ENCODE measurements at regions not wholly inside any gene's neighbourhood (a gene's known extent, or its start where the extent isn't known, plus 50 kb on each side); places are given as distances from the start of the nearest gene placed in this dataset.

GRCh38 chr6:43879722-43880121 lies 109.7 kb downstream of the VEGFA start:
- no peak for DNase-seq

- DNase-seq, result no peak
Observed at GRCh38 chr6:43878823-43879495, 108.9 kb downstream of the VEGFA start.

- DNase-seq, result no peak
Observed at GRCh38 chr6:43878127-43878634, 108.2 kb downstream of the VEGFA start.

GRCh38 chr6:43877463-43878126 lies 107.6 kb downstream of the VEGFA start:
- no peak for DNase-seq

- no peak for DNase-seq
Observed at GRCh38 chr6:43877036-43877435, 107.0 kb downstream of the VEGFA start.

GRCh38 chr6:43876602-43877001 lies 106.6 kb downstream of the VEGFA start:
- DNase-seq, result no peak

- no peak for DNase-seq
Observed at GRCh38 chr6:43875849-43876572, 106.0 kb downstream of the VEGFA start.

- DNase-seq, result no peak
Observed at GRCh38 chr6:43874814-43875590, 105.0 kb downstream of the VEGFA start.

- DNase-seq, result peak; percentile 12
Observed at GRCh38 chr6:43873806-43874714, 104.0 kb downstream of the VEGFA start.

- no peak for DNase-seq
Observed at GRCh38 chr6:43871933-43872332, 101.9 kb downstream of the VEGFA start.

GRCh38 chr6:43871284-43871683 lies 101.3 kb downstream of the VEGFA start:
- DNase-seq, result no peak

GRCh38 chr6:43870660-43871061 lies 100.7 kb downstream of the VEGFA start:
- no peak for DNase-seq

GRCh38 chr6:43869792-43870659 lies 100.0 kb downstream of the VEGFA start:
- no peak for DNase-seq

GRCh38 chr6:43869079-43869710 lies 99.2 kb downstream of the VEGFA start:
- no peak for DNase-seq

GRCh38 chr6:43868467-43868866 lies 98.5 kb downstream of the VEGFA start:
- DNase-seq, result no peak

- DNase-seq, result no peak
Observed at GRCh38 chr6:43867996-43868395, 98.0 kb downstream of the VEGFA start.

GRCh38 chr6:43867246-43867645 lies 97.2 kb downstream of the VEGFA start:
- DNase-seq, result no peak

- DNase-seq, result no peak
Observed at GRCh38 chr6:43865932-43866645, 96.1 kb downstream of the VEGFA start.

GRCh38 chr6:43865086-43865485 lies 95.1 kb downstream of the VEGFA start:
- DNase-seq, result no peak

- no peak for DNase-seq
Observed at GRCh38 chr6:43862925-43863324, 92.9 kb downstream of the VEGFA start.

Measured in NCI-H1105 (cell line).